PC-3 (cell line): ENCODE measurements at regions not wholly inside any gene's neighbourhood (a gene's known extent, or its start where the extent isn't known, plus 50 kb on each side); places are given as distances from the start of the nearest gene placed in this dataset.

Experiments
- CTCF ChIP-seq: fragments of 300-600 bp; sonication (generic); conservative IDR thresholded peaks from 2 replicates; pipeline ENCODE4 v1.5.1; 2017; ENCODE audit warnings: antibody characterized with exemption, low read depth, mild to moderate bottlenecking, low read length
- EZH2 ChIP-seq: fragments of 300-600 bp; sonication (generic); IDR thresholded peaks from one replicate; pipeline ENCODE4 v1.6.1; 2017; ENCODE audit warnings: antibody characterized with exemption, mild to moderate bottlenecking, low read length; ENCODE audit not compliant: unreplicated experiment
- EZH2phosphoT487 ChIP-seq: fragments of 300-600 bp; sonication (generic); IDR thresholded peaks from 2 replicates; pipeline ENCODE4 v1.6.1; 2018; ENCODE audit warnings: mild to moderate bottlenecking, antibody characterized with exemption, low read length, borderline replicate concordance

DNA sequence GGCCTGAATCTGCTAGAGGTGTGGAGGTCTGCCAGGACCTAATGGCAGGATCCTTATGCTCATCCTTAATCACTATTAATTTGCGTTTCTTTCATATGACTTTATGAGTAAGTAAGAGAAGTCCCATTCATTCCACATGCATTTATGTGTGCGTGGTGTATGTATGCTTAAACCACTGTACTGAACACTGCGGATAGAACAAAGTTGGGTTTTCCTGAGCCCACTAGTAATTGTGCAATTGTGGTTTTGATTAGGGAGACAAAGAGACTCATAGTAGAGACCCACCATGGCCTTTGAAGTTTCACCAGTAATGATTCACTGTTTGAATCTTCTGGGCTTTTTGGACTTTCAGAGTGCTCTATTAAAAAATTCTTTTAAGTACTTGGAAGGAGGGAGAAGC is 498.5 kb upstream of the DIPK2B start:
- TF ChIP-seq EZH2phosphoT487: no peak
- no peak for TF ChIP-seq CTCF
- TF ChIP-seq EZH2: no peak
